RWPE2 (cell line): ENCODE measurements at regions not wholly inside any gene's neighbourhood (a gene's known extent, or its start where the extent isn't known, plus 50 kb on each side); places are given as distances from the start of the nearest gene placed in this dataset.

Source experiments
- ATAC-seq: fragments of 200-7000 bp; cut with Tn5 transposase; 3 replicates; pipeline ENCODE4 v1.9.1; 2021; ENCODE audit warnings: low read depth
- DNase-seq: peaks from one replicate; pipeline ENCODE4 v3.0.0-alpha.2; 2020; ENCODE audit warnings: low spot score
- H3K27ac ChIP-seq: fragments of 450-650 bp; 2 replicates; pipeline ENCODE4 v1.5.1; 2017; ENCODE audit warnings: mild to moderate bottlenecking; ENCODE audit not compliant: poor library complexity, severe bottlenecking
- H3K27me3 ChIP-seq: fragments of 250-450 bp; sonication (Bioruptor Pico); 2 replicates; pipeline ENCODE4 v1.5.1; 2021; ENCODE audit warnings: mild to moderate bottlenecking, moderate library complexity; ENCODE audit not compliant: insufficient read depth, poor library complexity, severe bottlenecking
- H3K36me3 ChIP-seq: fragments of 250-450 bp; sonication (Bioruptor Pico); 2 replicates; pipeline ENCODE4 v1.5.1; 2020; ENCODE audit warnings: low read depth, mild to moderate bottlenecking, moderate library complexity
- H3K4me1 ChIP-seq: fragments of 250-450 bp; sonication (Bioruptor Pico); 2 replicates; pipeline ENCODE4 v1.5.1; 2021; ENCODE audit warnings: mild to moderate bottlenecking, moderate library complexity; ENCODE audit not compliant: insufficient read depth, poor library complexity, severe bottlenecking
- H3K4me3 ChIP-seq: fragments of 250-450 bp; sonication (Bioruptor Pico); 2 replicates; pipeline ENCODE4 v1.5.1; 2021; ENCODE audit warnings: mild to moderate bottlenecking, moderate library complexity; ENCODE audit not compliant: severe bottlenecking
- H3K9me3 ChIP-seq: fragments of 250-450 bp; sonication (Bioruptor Pico); 2 replicates; pipeline ENCODE4 v1.5.1; 2021; ENCODE audit warnings: mild to moderate bottlenecking, moderate library complexity; ENCODE audit not compliant: severe bottlenecking
- CTCF ChIP-seq: fragments of 450-650 bp; IDR thresholded peaks from one replicate; pipeline ENCODE4 v1.5.1; 2017; ENCODE audit warnings: mild to moderate bottlenecking, moderate library complexity; ENCODE audit not compliant: poor library complexity, severe bottlenecking

GRCh38 chr4:66609014-66609413, 936.3 kb downstream of the CENPC start:
- Histone ChIP-seq H3K27ac (no peak overlapping the region), H3K27me3 (no peaks in the 10 kb centered on the region), H3K4me1 (no peaks in the 10 kb centered on the region), H3K36me3 (no peaks in the 10 kb centered on the region), H3K9me3 (no peaks in the 10 kb centered on the region), H3K4me3 (no peak overlapping the region)
- no peak for TF ChIP-seq CTCF
- ATAC-seq (no peak), DNase-seq (no peak)

GRCh38 chr4:66606908-66607307, 936.6 kb upstream of the EPHA5 start:
- no peak for ATAC-seq

GRCh38 chr4:66606215-66606614, 935.9 kb upstream of the EPHA5 start:
- no peak for TF ChIP-seq CTCF
- no peak overlapping the region for H3K4me3 ChIP-seq
- no peaks in the 10 kb centered on the region for H3K9me3 ChIP-seq
- H3K4me1 ChIP-seq = no peaks in the 10 kb centered on the region
- DNase-seq (no peak), ATAC-seq (no peak)
- H3K36me3 ChIP-seq = no peaks in the 10 kb centered on the region
- H3K27me3 ChIP-seq = no peaks in the 10 kb centered on the region
- H3K27ac ChIP-seq = no peak overlapping the region

More at GRCh38 chr4:66606908-66607307, 936.6 kb upstream of the EPHA5 start:
- TF ChIP-seq CTCF = no peak
- H3K9me3 ChIP-seq = no peaks in the 10 kb centered on the region
- no peaks in the 10 kb centered on the region for H3K27me3 ChIP-seq
- no peaks in the 10 kb centered on the region for H3K36me3 ChIP-seq
- no peaks in the 10 kb centered on the region for H3K4me1 ChIP-seq
- no peak overlapping the region for H3K4me3 ChIP-seq
- DNase-seq = no peak
- H3K27ac ChIP-seq = no peak overlapping the region

- Histone ChIP-seq H3K27ac (no peak overlapping the region), H3K36me3 (no peaks in the 10 kb centered on the region), H3K27me3 (no peaks in the 10 kb centered on the region), H3K9me3 (no peaks in the 10 kb centered on the region), H3K4me1 (no peaks in the 10 kb centered on the region), H3K4me3 (no peak overlapping the region)
- DNase-seq = no peak
- ATAC-seq = no peak
- no peak for TF ChIP-seq CTCF
Observed at GRCh38 chr4:66604192-66604591, 933.9 kb upstream of the EPHA5 start.

GRCh38 chr4:66602622-66603021, 932.3 kb upstream of the EPHA5 start:
- Histone ChIP-seq H3K9me3 (no peaks in the 10 kb centered on the region), H3K36me3 (no peaks in the 10 kb centered on the region), H3K4me1 (no peaks in the 10 kb centered on the region), H3K27me3 (no peaks in the 10 kb centered on the region), H3K27ac (no peak overlapping the region), H3K4me3 (no peak overlapping the region)
- DNase-seq (no peak), ATAC-seq (no peak)
- TF ChIP-seq CTCF = no peak
